HCT116 (cell line): ENCODE measurements at regions not wholly inside any gene's neighbourhood (a gene's known extent, or its start where the extent isn't known, plus 50 kb on each side); places are given as distances from the start of the nearest gene placed in this dataset.

ENCODE experiments used
- ATAC-seq: fragments of 200-7000 bp; cut with Tn5 transposase; 2 replicates; pipeline ENCODE4 v1.9.1; 2020; ENCODE audit warnings: mild to moderate bottlenecking, moderate library complexity
- BruUV-seq: library from RNA; stranded (reverse); fragments of 400-500 nt; replicated peaks from 2 replicates; lab custom pipeline; 2021; lab: Mats Ljungman, UMichigan
- CTCF ChIA-PET: fragments of 300-600 bp; sonication (Branson Sonifier 250); formaldehyde crosslinking; loops from one replicate; lab custom pipeline; 2021; ENCODE audit warnings: antibody characterized with exemption; lab: Charles Lee
- POLR2A ChIA-PET: fragments of 300-600, 350-600 bp; sonication (Branson Sonifier 250); formaldehyde crosslinking; loops from one replicate; lab custom pipeline; 2021; ENCODE audit warnings: antibody characterized with exemption; lab: Charles Lee
- RAD21 ChIA-PET, 2 experiments: fragments of 300-600 bp; sonication (Branson Sonifier 250); formaldehyde crosslinking; loops; one replicate each; lab custom pipeline; 2023; ENCODE audit warnings: low total read pairs in 2 of 2; ENCODE audit not compliant: uncharacterized antibody in 2 of 2, unreplicated experiment in 2 of 2, low non-redundant PET in 1 of 2; lab: Charles Lee
- DNase-seq: peaks from one replicate; pipeline ENCODE4 v3.0.0-alpha.2; 2010; ENCODE audit warnings: low read depth, low spot score
- H2AFZ ChIP-seq: fragments of 200-600 bp; shearing (Covaris generic), sonication (generic); 2 replicates; pipeline ENCODE4 v1.6.1; 2017; ENCODE audit warnings: low read depth, mixed run types, mixed read lengths, antibody characterized with exemption, low read length; ENCODE audit not compliant: poor library complexity, severe bottlenecking
- H3K27ac ChIP-seq: 2 replicates; pipeline ENCODE4 v1.5.1; 2012; ENCODE audit warnings: low read depth, low read length
- H3K27me3 ChIP-seq: fragments of 200-600 bp; sonication (generic); 2 replicates; pipeline ENCODE4 v1.6.1; 2016; ENCODE audit warnings: mixed run types, low read length, mixed read lengths; ENCODE audit not compliant: insufficient read depth
- H3K36me3 ChIP-seq, 2 experiments: fragments of 200-500 bp in 1 of 2; fragments of 200-600 bp in 1 of 2; sonication (Bioruptor generic) in 1 of 2; sonication (generic) in 1 of 2; 2 replicates each; pipeline versions ENCODE4 v1.5.1 to v1.6.1; 2014 to 2016; ENCODE audit warnings: low read length in 2 of 2, inconsistent platforms in 1 of 2, mixed read lengths in 1 of 2, mixed run types in 1 of 2; ENCODE audit not compliant: insufficient read depth in 2 of 2, control insufficient read depth in 1 of 2
- H3K4me1 ChIP-seq, 2 experiments: fragments of 200-600 bp in 1 of 2; sonication (generic) in 1 of 2; 2 replicates each; pipeline versions ENCODE4 v1.5.1 to v1.6.1; 2012 to 2017; ENCODE audit warnings: low read length in 2 of 2, inconsistent platforms in 1 of 2, mild to moderate bottlenecking in 1 of 2, mixed read lengths in 1 of 2, mixed run types in 1 of 2, moderate library complexity in 1 of 2; ENCODE audit not compliant: insufficient read depth in 2 of 2, control insufficient read depth in 1 of 2
- H3K4me2 ChIP-seq: fragments of 200-600 bp; sonication (generic); 2 replicates; pipeline ENCODE4 v1.6.1; 2017; ENCODE audit warnings: mixed run types, low read length, mixed read lengths
- H3K4me3 ChIP-seq, 2 experiments: fragments of 200-600 bp in 1 of 2; sonication (generic) in 1 of 2; replicated peaks in 1 of 2; 2 replicates each; pipeline ENCODE4 v1.5.1; 2011 to 2016; ENCODE audit warnings: low read length in 2 of 2, control low read depth in 1 of 2, low read depth in 1 of 2, mild to moderate bottlenecking in 1 of 2, mixed read lengths in 1 of 2, mixed run types in 1 of 2
- H3K79me2 ChIP-seq: fragments of 200-600 bp; sonication (generic); 2 replicates; pipeline ENCODE4 v1.6.1; 2017; ENCODE audit warnings: mild to moderate bottlenecking, mixed run types, low read length, moderate library complexity, mixed read lengths; ENCODE audit not compliant: insufficient read depth
- H3K9ac ChIP-seq: fragments of 200-600 bp; sonication (generic); 2 replicates; pipeline ENCODE4 v1.6.1; 2016; ENCODE audit warnings: low read length, mixed read lengths
- H3K9me2 ChIP-seq: fragments of 200-600 bp; sonication (generic), shearing (Covaris generic); 2 replicates; pipeline ENCODE4 v1.6.1; 2017; ENCODE audit warnings: mixed run types, mild to moderate bottlenecking, moderate library complexity; ENCODE audit not compliant: insufficient read depth
- H3K9me3 ChIP-seq, 2 experiments: fragments of 200-500 bp in 1 of 2; fragments of 200-600 bp in 1 of 2; sonication (Bioruptor generic) in 1 of 2; sonication (generic) in 1 of 2; 2 replicates each; pipeline ENCODE4 v1.6.1; 2014 to 2017; ENCODE audit warnings: low read length in 2 of 2, mixed read lengths in 2 of 2, inconsistent platforms in 1 of 2, low read depth in 1 of 2, mild to moderate bottlenecking in 1 of 2, mixed run types in 1 of 2, moderate library complexity in 1 of 2; ENCODE audit not compliant: control insufficient read depth in 1 of 2, insufficient read depth in 1 of 2
- H4K20me1 ChIP-seq: fragments of 200-600 bp; sonication (generic), shearing (Covaris generic); 2 replicates; pipeline ENCODE4 v1.6.1; 2017; ENCODE audit warnings: mixed run types, mild to moderate bottlenecking, moderate library complexity; ENCODE audit not compliant: insufficient read depth
- ATF3 ChIP-seq: IDR thresholded peaks from 2 replicates; pipeline ENCODE4 v1.6.1; 2012
- CBX3 ChIP-seq: IDR thresholded peaks from 2 replicates; pipeline ENCODE4 v1.6.1; 2012; ENCODE audit warnings: low read depth
- CEBPB ChIP-seq: IDR thresholded peaks from 2 replicates; pipeline ENCODE4 v1.6.1; 2012; ENCODE audit warnings: low read depth
- CTCF ChIP-seq, 3 experiments: fragments of 200-600 bp in 1 of 3; sonication (generic) in 1 of 3; IDR thresholded peaks in 2 of 3; conservative IDR thresholded peaks in 1 of 3; 2 replicates each; pipeline ENCODE4 v1.5.1; 2012 to 2017; ENCODE audit warnings: low read depth in 2 of 3, low read length in 2 of 3, antibody characterized with exemption in 1 of 3, borderline replicate concordance in 1 of 3, control low read depth in 1 of 3, mild to moderate bottlenecking in 1 of 3, mixed read lengths in 1 of 3, mixed run types in 1 of 3, moderate library complexity in 1 of 3; ENCODE audit not compliant: insufficient read depth in 1 of 3
- EZH2 ChIP-seq: fragments of 200-600 bp; sonication (generic); IDR thresholded peaks from 2 replicates; pipeline ENCODE4 v1.6.1; 2017; ENCODE audit warnings: antibody characterized with exemption, mixed run types
- FOSL1 ChIP-seq: IDR thresholded peaks from 2 replicates; pipeline ENCODE4 v1.6.1; 2012; ENCODE audit warnings: low read depth
- JUND ChIP-seq: IDR thresholded peaks from 2 replicates; pipeline ENCODE4 v1.6.1; 2012
- MAX ChIP-seq: IDR thresholded peaks from 2 replicates; pipeline ENCODE4 v1.6.1; 2012
- POLR2A ChIP-seq: IDR thresholded peaks from 2 replicates; pipeline ENCODE4 v1.7.0; 2011; ENCODE audit warnings: borderline replicate concordance; ENCODE audit not compliant: insufficient read depth, insufficient read length; ENCODE audit errors: extremely low read depth
- POLR2AphosphoS5 ChIP-seq: IDR thresholded peaks from 2 replicates; pipeline ENCODE4 v1.6.1; 2011; ENCODE audit warnings: mild to moderate bottlenecking, low read depth, low read length, moderate library complexity
- RAD21 ChIP-seq: IDR thresholded peaks from 2 replicates; pipeline ENCODE4 v1.6.1; 2012; ENCODE audit warnings: low read depth, mild to moderate bottlenecking
- SP1 ChIP-seq: IDR thresholded peaks from 2 replicates; pipeline ENCODE4 v1.6.1; 2012; ENCODE audit warnings: low read depth
- TCF7L2 ChIP-seq: IDR thresholded peaks from 2 replicates; pipeline ENCODE4 v1.7.0; 2011; ENCODE audit warnings: borderline replicate concordance, inconsistent platforms; ENCODE audit not compliant: insufficient read depth, insufficient read length; ENCODE audit errors: extremely low read depth
- YY1 ChIP-seq: IDR thresholded peaks from 2 replicates; pipeline ENCODE4 v1.6.1; 2011; ENCODE audit warnings: low read length, low read depth, moderate library complexity, mild to moderate bottlenecking; ENCODE audit not compliant: insufficient replicate concordance; ENCODE audit errors: extremely low read depth
- ZBTB33 ChIP-seq: IDR thresholded peaks from 2 replicates; pipeline ENCODE4 v1.6.1; 2011; ENCODE audit warnings: mild to moderate bottlenecking, low read length, moderate library complexity; ENCODE audit not compliant: insufficient replicate concordance; ENCODE audit errors: extremely low read depth
- ZFX ChIP-seq: fragments of 450-650 bp; IDR thresholded peaks from 2 replicates; pipeline ENCODE4 v1.6.1; 2017
- ZNF274 ChIP-seq: fragments of 200-500 bp; sonication (Bioruptor generic); IDR thresholded peaks from 2 replicates; pipeline ENCODE4 v1.6.1; 2014; ENCODE audit warnings: mild to moderate bottlenecking, low read depth, low read length, inconsistent platforms
- intact Hi-C: fragments of 100-400 bp; cut with micrococcal nuclease; formaldehyde crosslinking; loops from 2 replicates; pipeline ENCODE4 v1.10.0; 2022

GRCh38 chr4:126269106-126269505, 954.4 kb downstream of the FAT4 start:
- no peak overlapping the region for H3K4me2 ChIP-seq
- no peak overlapping the region for H2AFZ ChIP-seq
- no peaks in the 10 kb centered on the region for H4K20me1 ChIP-seq
- H3K9ac ChIP-seq: no peak overlapping the region
- H3K27me3 ChIP-seq: no peaks in the 10 kb centered on the region
- no TSS peak for BruUV-seq
- H3K4me1 ChIP-seq: no peaks in the 10 kb centered on the region
- DNase-seq: no peak
- CTCF ChIA-PET: no interaction called here
- TF ChIP-seq ZNF274: no peak
- no peak for TF ChIP-seq MAX
- TF ChIP-seq POLR2A: no peak
- TF ChIP-seq JUND: no peak
- no peak for TF ChIP-seq RAD21
- TF ChIP-seq CBX3: no peak
- TF ChIP-seq FOSL1: no peak
- no peak for TF ChIP-seq CEBPB
- TF ChIP-seq ZBTB33: no peak
- TF ChIP-seq ATF3: no peak
- no peak for TF ChIP-seq POLR2AphosphoS5
- TF ChIP-seq CTCF (IDR thresholded peaks at IDR 0.05 in 2 of 3, conservative IDR thresholded peaks at IDR 0.05 in 1 of 3; ENCODE audit: borderline replicate concordance in 1 of 3, insufficient read depth in 1 of 3, low read depth in 2 of 3, low read length in 2 of 3): no peak
- TF ChIP-seq YY1: no peak
- no peak for TF ChIP-seq SP1
- no peak for TF ChIP-seq TCF7L2
- TF ChIP-seq ZFX: no peak
- TF ChIP-seq EZH2: no peak
- no peak overlapping the region for H3K4me3 ChIP-seq
- POLR2A ChIA-PET: no interaction called here
- no peaks in the 10 kb centered on the region for H3K79me2 ChIP-seq
- no peaks in the 10 kb centered on the region for H3K36me3 ChIP-seq
- RAD21 ChIA-PET: no interaction called here
- H3K27ac ChIP-seq: no peak overlapping the region
- intact Hi-C loops: no loop called here
- no peaks in the 10 kb centered on the region for H3K9me3 ChIP-seq
- H3K9me2 ChIP-seq: no peaks in the 10 kb centered on the region
- no peak for ATAC-seq
